AG04450 (cell line): ENCODE measurements at regions not wholly inside any gene's neighbourhood (a gene's known extent, or its start where the extent isn't known, plus 50 kb on each side); places are given as distances from the start of the nearest gene placed in this dataset.

ENCODE experiments used
- CTCF ChIA-PET: fragments of 300-600, 350-600 bp; formaldehyde crosslinking; extraction: SDS; loops from one replicate; lab custom pipeline; 2022; ENCODE audit warnings: antibody characterized with exemption, inconsistent platforms; lab: Charles Lee
- POLR2A ChIA-PET: fragments of 350-600 bp; formaldehyde crosslinking; extraction: SDS; loops from one replicate; lab custom pipeline; 2021; ENCODE audit warnings: antibody characterized with exemption, inconsistent platforms; lab: Yijun Ruan, JAX
- DNase-seq: peaks from one replicate; pipeline ENCODE4 v3.0.0-alpha.2; 2011; ENCODE audit warnings: low read depth, low spot score
- H3K27ac ChIP-seq: one replicate; pipeline ENCODE4 v1.5.1; 2012; ENCODE audit warnings: low read depth, low read length, control low read depth
- H3K27me3 ChIP-seq: one replicate; pipeline ENCODE4 v1.6.0; 2012; ENCODE audit warnings: low read length; ENCODE audit not compliant: control insufficient read depth, insufficient read depth
- H3K4me3 ChIP-seq: 2 replicates; pipeline ENCODE4 v1.5.1; 2011; ENCODE audit warnings: mild to moderate bottlenecking, low read depth, low read length, control low read depth
- H3K9me3 ChIP-seq: 2 replicates; pipeline ENCODE4 v1.5.1; 2012; ENCODE audit warnings: low read length; ENCODE audit not compliant: control insufficient read depth, insufficient read depth
- CTCF ChIP-seq: IDR thresholded peaks from 2 replicates; pipeline ENCODE4 v1.5.1; 2011; ENCODE audit warnings: low read depth, low read length, control low read depth, inconsistent platforms

DNA sequence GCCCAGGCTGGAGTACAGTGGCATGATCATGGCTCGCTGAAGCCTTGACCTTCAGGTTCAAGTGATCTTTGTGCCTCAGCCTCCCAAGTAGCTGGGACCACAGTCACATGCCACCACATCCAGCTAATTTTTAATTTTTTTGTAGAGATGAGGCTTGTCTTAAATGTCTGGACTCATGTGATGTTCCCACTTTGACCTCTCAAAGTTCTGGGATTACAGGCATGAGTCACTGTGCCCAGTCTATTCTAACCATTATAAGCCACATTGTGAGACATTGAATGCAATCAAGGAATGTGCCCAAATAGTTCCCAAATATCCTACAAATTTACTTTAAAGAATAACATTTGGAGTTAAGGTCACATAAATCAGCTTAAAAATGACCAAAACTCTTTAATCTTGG, 130.7 kb upstream of the ARID2 start:
- ChIA-PET CTCF (interaction anchor here (0.7 kb wide), 1 partner anchor 14 kb away, joined by 3 read pairs; no protein-coding TSS in a partner anchor), POLR2A (interaction anchor here (0.6 kb wide), 1 partner anchor 17 kb away, joined by 3 read pairs; no protein-coding TSS in a partner anchor)
- no peak for DNase-seq
- Histone ChIP-seq H3K9me3 (no peaks in the 10 kb centered on the region), H3K27ac (no peak overlapping the region), H3K27me3 (peaks cover 3% of the 10 kb centered on the region), H3K4me3 (no peak overlapping the region)
- TF ChIP-seq CTCF: no peak

- TF ChIP-seq CTCF: no peak
- ChIA-PET CTCF (interaction anchor here (0.7 kb wide), 1 partner anchor 14 kb away, joined by 3 read pairs; no protein-coding TSS in a partner anchor), POLR2A (interaction anchor here (0.6 kb wide), 1 partner anchor 17 kb away, joined by 3 read pairs; no protein-coding TSS in a partner anchor)
These were observed 130.3 kb upstream of the ARID2 start for GRCh38 chr12:45599196-45599595.

GRCh38 chr12:45601390-45601789, 128.1 kb upstream of the ARID2 start:
- Histone ChIP-seq H3K9me3 (no peaks in the 10 kb centered on the region), H3K4me3 (no peak overlapping the region), H3K27ac (no peak overlapping the region), H3K27me3 (peaks cover 3% of the 10 kb centered on the region)
- no peak for DNase-seq
- POLR2A ChIA-PET: no interaction called here
- CTCF ChIA-PET: no interaction called here
- TF ChIP-seq CTCF: no peak

More at GRCh38 chr12:45599196-45599595, 130.3 kb upstream of the ARID2 start:
- Histone ChIP-seq H3K4me3 (no peak overlapping the region), H3K27ac (no peak overlapping the region), H3K27me3 (peaks cover 3% of the 10 kb centered on the region), H3K9me3 (no peaks in the 10 kb centered on the region)
- no peak for DNase-seq

- Histone ChIP-seq H3K4me3 (no peak overlapping the region), H3K9me3 (no peaks in the 10 kb centered on the region), H3K27ac (no peak overlapping the region), H3K27me3 (peaks cover 3% of the 10 kb centered on the region)
- no peak for TF ChIP-seq CTCF
- POLR2A ChIA-PET: no interaction called here
- no peak for DNase-seq
- CTCF ChIA-PET: interaction anchor here (1.0 kb wide), 1 partner anchor 386 kb away, joined by 3 read pairs; the partner anchor contains the start of gene ANO6
These were observed 127.6 kb upstream of the ARID2 start for GRCh38 chr12:45601888-45602287.

- POLR2A ChIA-PET: no interaction called here
- no peak overlapping the region for H3K27ac ChIP-seq
- DNase-seq: no peak
- H3K27me3 ChIP-seq: peaks cover 3% of the 10 kb centered on the region
- H3K9me3 ChIP-seq: no peaks in the 10 kb centered on the region
- CTCF ChIA-PET: interaction anchor here (1.1 kb wide), 1 partner anchor 62 kb away, joined by 3 read pairs; no protein-coding TSS in a partner anchor
- TF ChIP-seq CTCF: no peak
- H3K4me3 ChIP-seq: no peak overlapping the region
These were observed 123.9 kb upstream of the ARID2 start for GRCh38 chr12:45605624-45606023.
